ENCODE measurements at regions not wholly inside any gene's neighbourhood (a gene's known extent, or its start where the extent isn't known, plus 50 kb on each side); places are given as distances from the start of the nearest gene placed in this dataset.
"Not testable (repeated sequence)": the region's sequence is repeated elsewhere in the genome, so short reads cannot be mapped to it uniquely, and the experiment has no call there.

DNA sequence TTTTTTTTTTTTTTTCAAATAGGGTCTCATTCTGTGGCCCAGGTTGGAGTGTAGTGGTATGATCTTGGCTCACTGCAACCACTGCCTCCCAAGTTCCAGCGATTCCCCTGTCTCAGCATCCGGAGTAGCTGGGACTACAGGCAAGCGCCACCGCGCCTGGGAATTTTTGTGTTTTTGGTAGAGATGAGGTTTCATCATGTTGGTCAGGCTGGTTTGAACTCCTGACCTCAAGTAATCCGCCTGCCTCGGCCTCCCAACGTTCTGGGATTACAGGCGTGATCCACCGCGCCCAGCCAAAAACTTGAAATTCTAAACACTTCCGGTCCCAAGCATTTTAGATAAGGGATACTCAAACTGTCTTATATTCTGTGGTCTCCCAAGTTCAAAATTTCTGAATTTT lies 718.9 kb upstream of the MEF2C start:
- DNase-seq = no peak

DNA sequence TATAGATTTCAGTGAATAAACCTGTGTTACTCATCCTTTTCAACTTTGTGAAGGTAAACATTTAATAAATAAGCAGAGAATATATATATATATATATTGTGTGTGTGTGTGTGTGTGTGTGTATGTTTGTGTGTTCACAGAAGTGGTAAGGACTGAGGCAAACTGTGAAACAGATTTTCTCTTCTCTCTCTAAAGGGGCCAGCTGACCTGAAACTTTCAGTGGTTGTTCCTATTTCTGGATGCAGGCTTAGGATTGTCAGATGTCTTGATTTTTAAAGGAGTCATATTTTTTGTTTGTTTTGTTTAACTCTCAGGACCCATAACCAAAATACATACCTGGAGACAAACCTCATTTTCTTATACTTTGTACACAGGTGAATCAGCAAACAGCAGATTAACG lies 714.9 kb upstream of the MEF2C start:
- no peak for DNase-seq

DNA sequence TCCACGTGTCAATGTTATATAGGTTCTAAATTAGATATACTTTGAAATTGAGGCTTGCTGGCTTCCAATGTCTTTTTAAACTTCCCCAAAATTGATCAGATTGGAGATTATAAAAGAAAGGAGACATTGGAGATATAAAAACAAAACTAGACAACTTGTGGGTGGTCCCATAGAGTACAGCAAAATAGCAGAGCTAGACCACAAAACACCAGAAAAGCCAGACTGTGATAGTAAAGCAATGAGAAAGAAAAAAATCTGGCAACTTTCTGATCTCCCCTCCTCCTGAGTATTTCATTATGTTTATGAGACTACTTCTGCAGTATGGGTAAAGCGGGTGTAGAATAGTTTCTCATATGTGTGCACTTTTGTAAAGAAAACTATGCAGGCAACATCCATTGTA lies 713.8 kb upstream of the MEF2C start:
- DNase-seq = no peak

DNA sequence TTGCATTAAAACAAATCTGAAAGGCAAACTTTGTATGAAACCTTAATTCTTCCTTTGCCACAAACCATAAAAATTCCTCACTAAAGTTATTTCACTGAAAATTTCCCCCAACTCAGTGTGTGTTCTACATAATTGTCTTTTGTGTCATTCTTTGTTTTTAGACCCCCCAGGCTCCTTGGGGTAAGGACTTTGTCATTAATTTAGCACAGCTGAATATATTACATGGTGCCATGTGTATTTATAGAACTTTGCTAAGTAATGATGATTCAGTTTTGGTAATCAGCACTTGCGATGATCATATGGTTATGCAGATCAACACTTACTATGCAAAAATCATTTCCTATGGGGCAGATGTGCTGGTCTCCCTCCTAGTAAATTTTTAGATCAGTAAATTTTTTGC lies 712.1 kb upstream of the MEF2C start:
- DNase-seq = no peak

DNA sequence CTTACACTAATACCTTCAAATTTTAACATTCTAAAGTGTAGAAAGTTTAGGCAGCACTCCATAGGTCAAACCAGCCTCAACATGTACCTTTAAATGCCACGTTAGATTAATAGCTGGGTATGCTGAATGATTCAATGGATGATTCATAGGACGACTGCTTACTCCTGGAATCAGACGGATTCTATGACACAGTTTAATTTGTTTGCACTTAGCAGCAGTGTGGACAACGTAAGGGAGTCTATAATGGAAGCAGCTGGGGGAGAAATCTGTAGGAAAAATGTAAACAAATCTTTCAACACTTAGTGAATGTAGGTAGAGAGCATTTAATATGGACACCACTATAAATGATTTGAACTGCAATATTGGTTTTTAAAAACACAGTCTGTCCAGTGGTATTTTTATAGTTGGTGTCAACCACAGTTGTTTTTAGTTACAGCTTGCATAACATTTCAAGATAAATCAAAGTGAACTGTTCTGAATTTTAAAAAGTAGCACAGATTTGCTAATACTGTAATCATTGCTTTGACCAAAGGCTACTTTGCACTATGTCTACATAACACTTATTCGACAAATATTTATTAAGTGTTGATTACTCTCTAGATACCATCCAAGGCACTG lies 701.5 kb upstream of the MEF2C start:
- no peak for DNase-seq

DNA sequence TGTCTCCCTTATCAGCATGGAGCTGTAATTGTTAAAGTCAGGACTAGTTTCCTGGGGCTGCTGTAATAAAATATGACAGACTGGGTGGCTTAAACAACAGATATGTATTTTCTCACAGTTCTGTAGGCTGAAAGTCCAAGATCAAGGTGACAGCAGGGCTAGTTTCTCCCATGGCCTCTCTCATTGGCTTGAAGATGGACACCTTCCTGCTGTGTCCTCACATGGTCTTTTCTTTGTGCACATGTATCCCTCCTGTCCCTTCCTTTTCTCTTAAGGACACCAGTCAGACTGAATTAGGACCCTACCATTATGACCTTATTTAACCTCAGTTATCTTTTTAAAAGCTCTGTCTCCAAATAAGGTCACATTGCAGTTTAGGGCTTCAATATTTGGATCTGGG lies 700.5 kb upstream of the MEF2C start:
- no peak for DNase-seq

DNA sequence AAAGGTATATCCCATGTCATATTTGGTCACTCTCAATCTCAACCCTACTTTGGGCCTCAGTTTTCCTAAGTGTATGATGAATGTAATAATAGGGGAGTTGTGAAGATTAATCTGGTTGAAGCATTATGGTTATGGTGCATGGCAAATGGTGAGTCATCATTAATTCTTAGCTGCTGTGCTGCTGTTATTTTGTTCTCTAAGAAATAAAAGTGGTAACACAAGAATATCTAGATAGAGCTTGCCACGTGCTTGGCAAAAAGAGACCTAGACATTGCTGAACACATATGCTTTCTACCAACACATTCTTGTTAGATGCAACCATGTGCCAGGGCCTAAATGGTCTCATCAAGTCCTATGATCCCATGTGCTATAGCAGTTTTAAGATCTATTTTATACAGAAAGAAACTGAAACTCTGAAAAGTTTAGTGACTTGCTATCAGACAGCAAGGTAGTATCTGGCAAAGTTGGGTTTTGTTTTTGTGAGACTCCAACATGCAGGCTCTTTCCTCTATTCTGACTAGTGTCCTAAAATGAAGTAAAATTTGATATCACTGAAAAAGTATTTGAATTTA lies 699.9 kb upstream of the MEF2C start:
- no peak for DNase-seq

DNA sequence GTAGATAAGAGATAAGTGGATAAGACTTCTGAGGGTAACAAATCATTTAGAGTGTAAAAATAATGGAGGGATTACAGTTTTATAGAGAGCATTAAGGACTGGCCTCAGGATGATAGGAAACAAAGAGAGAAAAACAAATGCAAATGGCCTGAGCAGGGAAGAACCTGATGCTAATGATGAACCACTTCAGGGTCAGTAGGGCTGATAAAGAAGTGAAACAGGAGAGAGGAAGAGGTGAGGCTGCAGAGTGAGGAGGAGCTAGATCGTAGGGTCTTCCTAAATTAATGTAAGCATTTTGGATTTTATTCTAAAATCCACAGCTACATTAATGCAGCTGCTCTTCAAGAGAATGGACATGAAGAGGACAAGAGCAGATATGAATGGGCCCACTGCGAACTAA lies 698.0 kb upstream of the MEF2C start:
- DNase-seq = no peak

DNA sequence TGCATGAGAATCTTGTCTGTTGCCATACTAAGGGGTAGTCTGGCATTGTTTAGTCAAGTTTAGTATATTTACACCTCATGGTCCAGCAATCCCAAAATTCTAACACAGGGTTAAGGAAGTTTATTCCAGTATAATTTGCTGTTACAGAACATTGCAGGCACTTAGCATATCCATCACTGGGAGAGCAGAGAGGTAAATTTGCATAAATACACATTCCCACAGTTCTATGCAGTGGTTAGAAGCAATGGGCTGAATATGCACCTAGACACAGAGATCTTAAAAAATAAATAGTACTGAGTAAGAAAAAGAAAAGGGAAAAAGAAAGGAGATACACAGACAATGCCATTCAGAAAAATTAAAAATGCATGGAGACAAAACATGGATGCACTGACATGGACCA lies 692.3 kb upstream of the MEF2C start:
- DNase-seq = no peak

DNA sequence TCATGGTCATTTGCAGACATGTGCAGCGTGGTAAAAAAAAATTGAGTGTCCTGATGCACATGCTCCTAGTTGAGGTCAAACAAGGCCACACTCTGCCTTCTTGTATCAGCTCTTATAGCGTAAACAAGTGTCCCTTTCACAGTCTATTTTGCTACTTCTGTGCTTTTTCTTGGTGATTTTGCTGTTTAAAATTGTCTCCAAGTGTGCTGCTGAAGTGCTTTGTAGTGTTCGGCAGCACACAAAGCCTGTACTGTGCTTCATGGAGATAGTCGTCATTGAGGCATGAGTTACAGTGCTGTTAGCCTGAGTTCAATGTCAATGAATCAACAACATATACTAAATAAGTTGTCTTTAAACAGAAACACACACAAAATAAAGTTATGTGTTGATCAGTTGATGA lies 690.4 kb upstream of the MEF2C start:
- DNase-seq = no peak

DNA sequence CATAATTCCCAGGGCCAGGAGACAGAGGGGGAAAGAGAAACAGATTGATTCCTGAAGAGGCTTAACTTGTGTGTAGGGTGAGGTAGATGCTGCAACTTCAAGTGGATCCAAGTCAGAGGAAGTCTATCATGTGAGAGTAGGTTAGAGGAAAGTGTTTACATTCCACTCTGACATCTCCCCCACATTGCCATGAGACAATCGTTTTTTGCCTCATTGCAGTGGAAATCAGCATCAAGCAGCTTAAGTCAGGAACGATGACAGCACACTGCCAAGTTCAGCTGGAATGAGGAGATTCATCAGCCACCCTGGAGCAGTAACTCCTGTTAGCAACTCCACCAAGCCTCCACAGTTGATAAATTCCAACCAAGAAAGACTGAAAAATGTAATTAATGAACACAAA lies 689.7 kb upstream of the MEF2C start:
- DNase-seq = no peak

DNA sequence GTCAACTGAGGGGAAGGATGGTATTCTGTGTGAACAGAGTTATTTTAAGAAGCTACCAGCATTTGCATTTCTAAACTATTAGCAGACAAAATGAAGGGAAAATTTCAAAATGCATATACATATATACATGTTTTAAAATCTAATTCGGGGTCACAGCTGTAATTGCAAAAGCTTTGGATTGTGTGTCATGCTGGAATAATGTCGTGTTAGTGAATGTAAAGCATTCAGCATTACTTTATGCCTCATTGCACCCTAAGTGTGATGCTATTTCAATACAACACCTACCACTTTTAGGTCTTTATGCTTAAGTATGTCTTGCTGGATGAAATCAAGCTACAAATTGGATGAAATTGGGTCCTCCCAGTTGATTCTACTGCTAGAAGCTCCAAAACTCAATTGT lies 687.6 kb upstream of the MEF2C start:
- no peak for DNase-seq

DNA sequence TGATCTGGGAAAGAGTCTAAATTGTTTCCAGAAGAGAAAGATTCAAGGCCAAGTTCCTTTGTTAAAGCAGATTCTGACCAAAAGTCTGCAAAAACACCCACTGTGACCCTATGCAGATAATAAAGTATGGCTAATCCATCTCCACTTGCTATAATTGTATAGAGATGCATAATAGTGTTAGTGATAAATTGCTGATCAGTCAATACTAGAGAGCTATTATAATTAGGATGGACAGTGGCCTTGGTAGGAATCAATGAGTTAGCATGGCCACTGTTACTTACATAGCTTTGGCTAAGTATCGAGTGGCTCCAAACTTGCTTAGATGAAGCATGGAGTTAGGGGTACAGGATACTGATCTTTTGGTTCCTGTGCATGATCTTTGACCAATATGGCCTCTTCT lies 683.4 kb upstream of the MEF2C start:
- DNase-seq = no peak

DNA sequence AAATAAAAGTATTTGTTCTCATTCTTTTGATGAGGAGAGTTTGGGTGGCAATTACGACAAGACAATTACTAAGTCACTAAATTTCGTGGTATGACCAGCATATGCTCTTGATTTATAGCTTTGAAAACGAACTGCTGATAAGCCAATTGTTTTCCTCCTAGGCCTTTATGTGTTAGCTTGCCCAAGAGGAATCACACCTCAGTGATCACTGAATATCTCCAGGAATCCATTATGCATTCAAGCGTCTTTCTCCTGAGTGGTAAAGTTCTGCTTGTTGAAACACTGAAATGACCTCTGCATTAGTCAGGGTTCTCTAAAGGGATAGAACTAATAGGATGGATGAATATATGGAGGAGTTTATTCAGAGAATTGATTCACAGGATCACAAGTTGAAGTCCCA lies 677.7 kb upstream of the MEF2C start:
- no peak for DNase-seq

DNA sequence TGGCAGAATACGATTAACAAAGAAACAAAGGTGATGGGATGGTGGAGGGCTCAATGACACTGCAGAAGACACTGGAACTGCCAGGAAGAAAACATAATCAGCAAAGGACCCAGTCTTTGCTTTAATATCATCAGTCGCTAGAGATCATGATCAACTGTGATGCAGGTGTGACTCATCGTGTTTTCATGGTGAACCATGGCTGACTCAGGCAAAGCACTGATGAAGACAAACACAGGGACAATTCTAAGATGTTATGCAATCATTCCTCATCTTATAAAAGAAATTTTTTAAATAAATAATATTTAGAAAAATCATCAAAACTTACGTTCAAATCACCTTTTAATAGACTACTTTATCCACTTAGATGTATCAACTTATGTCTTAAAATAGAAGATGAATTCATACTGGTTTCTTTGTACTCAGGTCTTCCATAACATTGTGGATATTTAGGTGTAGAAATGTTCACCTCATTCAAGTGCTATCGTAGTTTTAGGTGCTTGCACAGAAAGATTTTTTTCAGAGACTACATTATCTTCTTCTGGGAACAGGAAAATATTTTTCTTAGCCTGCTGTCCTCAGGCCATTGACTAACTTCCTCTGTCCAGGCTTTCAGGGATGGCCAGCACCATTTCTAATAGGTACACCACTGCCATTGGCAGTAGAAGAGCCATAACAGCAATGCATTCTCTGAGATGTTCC lies 673.4 kb upstream of the MEF2C start:
- DNase-seq = no peak

DNA sequence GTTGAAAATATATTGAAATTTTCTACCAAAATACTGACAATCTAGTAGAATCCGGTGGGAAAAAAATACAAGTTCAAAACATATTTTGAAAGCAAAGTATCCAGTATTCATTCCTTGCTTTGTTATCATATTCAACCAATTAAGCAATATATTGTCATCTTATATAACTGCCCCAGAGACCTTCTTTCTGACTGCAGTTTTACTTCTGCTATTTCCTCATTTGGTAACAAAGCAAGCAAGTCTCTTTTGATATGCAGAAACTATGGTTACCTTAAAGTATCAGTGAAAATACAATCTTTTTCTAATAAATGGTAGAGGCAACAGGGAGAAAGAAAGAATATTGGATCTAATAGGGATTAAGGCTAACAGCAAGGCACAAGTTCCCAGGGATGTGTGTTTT lies 663.7 kb upstream of the MEF2C start:
- no peak for DNase-seq

DNA sequence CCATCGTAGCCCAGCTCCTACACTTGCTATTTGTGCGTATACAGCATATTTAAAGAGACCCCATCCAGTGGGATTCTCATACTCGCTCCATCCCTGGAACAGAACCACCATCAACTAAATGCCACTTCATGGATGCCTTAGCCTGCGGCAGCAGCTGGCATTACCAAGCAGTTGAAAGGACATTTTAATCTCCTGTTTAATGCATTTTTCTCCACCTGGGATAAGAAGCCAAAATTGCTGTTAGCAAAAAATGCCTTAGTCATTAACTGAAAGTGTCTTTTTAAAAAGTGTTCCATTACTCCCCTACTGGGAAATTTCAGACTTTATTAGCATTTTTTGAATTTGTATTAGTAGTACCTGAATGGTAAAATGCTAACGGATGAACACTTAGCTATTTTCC lies 662.6 kb upstream of the MEF2C start:
- no peak for DNase-seq

DNA sequence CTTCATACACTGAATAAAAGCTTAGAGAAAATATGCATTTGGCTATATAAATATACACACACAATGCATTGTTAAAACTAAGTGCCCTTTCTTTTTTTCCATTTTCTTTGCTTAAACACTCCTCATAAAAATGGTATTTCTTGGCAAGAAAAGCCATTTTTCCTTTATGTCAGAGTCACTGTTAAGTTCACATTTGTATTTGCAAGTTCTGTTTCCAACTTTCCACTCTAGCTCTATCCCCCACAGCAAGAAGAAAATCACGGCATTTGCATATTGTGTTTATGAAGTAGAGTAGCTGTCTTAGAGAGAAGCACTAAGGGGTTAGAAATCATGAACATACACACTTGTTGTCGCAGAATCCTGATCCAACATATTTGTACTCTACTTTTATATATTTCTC lies 662.1 kb upstream of the MEF2C start:
- no peak for DNase-seq

DNA sequence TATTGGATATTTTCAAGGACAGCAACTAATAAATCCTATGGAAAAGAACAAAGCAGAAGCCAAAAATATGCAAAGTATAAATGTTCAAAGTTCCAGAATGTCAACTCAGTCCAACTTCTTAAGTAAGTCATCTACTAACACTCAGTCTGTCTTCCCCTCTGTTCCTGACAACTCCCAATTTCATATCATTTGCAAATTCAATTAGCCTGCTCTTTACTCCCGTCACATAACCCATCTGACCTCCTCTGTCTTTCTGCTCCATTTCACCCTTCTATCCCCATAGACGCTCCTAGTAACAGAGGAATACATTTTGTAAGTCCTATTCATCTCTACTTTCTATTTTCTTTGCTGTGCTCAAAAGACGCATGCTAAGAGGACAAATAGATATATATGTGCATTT lies 659.8 kb upstream of the MEF2C start:
- no peak for DNase-seq

DNA sequence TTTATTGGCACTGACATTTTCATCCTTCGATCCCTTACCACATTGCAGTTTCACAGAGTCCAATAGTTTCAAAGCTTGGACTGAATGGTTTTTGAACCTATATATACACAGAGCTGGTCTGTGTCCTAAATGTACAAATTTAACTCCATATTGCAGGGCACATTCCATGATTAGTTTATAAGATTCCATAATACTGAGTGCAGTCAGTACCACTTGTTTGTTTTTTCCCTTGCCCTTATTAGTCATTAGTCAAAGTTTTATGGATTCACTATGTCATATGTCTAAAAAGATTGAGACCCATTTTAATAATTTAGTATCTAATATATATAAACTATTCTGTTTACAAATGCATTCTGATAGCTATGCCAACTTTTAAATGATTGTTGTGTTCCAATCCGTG lies 654.8 kb upstream of the MEF2C start:
- no peak for DNase-seq

DNA sequence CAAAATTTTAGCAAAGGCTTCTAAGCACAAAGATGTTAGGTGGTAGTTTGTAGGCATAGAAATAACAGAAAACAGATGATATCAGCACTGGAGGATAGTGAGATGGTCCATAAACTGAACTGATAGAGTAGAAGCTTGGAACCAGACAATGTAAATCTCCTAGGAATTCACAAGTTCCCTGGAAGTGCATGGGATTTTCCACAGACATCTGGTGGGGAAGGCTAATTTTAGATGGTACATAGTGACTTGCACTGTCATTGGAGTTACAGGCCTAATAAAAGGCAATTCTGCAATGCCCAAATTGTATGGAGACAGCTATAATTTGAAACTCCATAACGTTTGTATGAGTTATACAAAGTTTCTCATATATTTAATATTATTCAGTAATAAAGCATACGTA lies 653.0 kb upstream of the MEF2C start:
- DNase-seq = no peak

DNA sequence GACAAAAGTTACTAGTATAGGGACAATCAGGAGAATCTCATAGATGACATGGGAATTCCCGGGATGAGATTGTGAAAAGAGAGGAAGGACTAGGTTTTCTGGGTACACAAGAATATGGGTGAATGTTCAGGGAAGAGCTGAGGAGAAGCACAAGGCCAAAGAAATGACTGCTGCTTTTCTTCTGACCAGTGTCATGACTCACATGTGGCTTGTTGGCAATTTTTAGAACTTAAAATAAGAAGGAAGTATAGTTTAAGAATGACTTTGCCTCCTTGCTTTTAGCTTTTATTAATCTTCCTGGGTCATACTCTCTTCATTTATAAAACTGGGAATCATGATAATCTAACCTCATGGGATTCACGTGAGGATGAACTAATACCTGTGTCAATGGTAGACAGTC lies 652.4 kb upstream of the MEF2C start:
- DNase-seq = no peak

DNA sequence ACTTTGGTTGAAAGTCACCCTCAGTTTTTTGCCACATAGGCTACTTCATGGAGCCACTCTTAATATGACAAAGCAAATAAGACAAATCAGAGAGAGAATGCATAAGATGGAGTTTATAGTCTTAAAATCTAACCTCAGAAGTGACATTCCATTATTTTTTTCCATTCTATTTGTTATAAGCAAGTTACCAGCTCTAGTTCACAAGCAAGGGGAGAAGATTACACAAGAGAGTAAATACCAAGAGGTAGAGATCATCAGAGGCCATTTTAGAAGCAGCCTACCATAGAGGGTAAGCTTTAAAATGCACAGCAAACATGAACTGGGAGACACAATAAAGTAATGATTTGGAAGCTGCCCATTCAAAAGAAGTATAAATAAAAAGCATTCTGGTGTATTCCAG lies 651.3 kb upstream of the MEF2C start:
- DNase-seq = no peak

DNA sequence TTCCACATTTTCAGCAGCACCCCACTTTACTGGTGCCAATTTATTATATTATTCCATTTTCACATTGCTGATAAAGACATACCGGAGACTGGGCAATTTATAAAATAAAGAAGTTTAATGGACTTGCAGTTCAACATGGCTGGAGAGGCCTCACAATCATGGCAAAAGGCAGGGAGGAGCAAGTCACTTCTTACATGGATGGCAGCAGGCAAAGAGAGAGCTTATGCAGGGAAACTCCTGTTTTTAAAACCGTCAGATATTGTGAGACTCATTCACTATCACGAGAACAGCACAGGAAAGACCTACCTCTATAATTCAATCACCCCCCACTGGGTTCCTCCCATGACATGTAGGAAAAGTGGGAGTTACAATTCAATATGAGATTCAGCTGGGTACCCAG lies 641.8 kb upstream of the MEF2C start:
- DNase-seq = no peak

DNA sequence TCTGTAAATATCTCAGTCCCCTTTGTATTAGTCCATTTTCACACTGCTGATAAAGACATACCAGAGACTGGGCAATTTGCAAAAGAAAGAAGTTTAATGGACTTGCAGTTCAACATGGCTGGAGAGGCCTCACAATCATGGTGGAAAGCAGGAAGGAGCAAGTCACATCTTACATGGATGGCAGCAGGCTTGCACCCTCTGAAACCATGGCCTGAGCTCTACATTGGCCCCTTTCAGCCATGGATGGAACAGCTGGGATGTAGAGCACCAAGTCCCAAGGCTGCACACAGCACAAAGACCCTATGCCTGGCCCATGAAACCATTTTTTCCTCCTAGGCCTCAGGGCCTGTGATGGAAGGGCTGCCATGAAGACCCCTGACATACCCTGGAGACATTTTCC lies 640.9 kb upstream of the MEF2C start:
- DNase-seq = not testable (repeated sequence)

All from CD4-positive, alpha-beta T cell treated with Interleukin-1 beta for 1 hour (primary cell).